WTC11 (cell line): ENCODE measurements at regions not wholly inside any gene's neighbourhood (a gene's known extent, or its start where the extent isn't known, plus 50 kb on each side); places are given as distances from the start of the nearest gene placed in this dataset.

Source experiments
- ATAC-seq: fragments of 200-7000 bp; cut with Tn5 transposase; 2 replicates; pipeline ENCODE4 v1.10.0; 2021; ENCODE audit warnings: mild to moderate bottlenecking, moderate library complexity
- CTCF ChIA-PET: fragments of 300-600 bp; sonication (Branson Sonifier 250); formaldehyde crosslinking; loops from one replicate; lab custom pipeline; 2021; ENCODE audit warnings: antibody characterized with exemption; lab: Charles Lee
- POLR2A ChIA-PET: fragments of 350-600 bp; sonication (Branson Sonifier 250); formaldehyde crosslinking; loops from one replicate; lab custom pipeline; 2021; ENCODE audit warnings: antibody characterized with exemption; lab: Charles Lee
- DNase-seq: peaks from one replicate; pipeline ENCODE4 v3.0.0; 2021; ENCODE audit warnings: low spot score
- H3K27ac Mint-ChIP-seq: 2 replicates; pipeline ENCODE4 v1.8.0; 2021; ENCODE audit warnings: mixed read lengths
- H3K27me3 Mint-ChIP-seq: 2 replicates; pipeline ENCODE4 v1.8.0; 2021; ENCODE audit warnings: low read depth, mild to moderate bottlenecking, moderate library complexity, mixed read lengths
- H3K36me3 Mint-ChIP-seq: 2 replicates; pipeline ENCODE4 v1.8.0; 2021; ENCODE audit warnings: mixed read lengths
- H3K4me1 Mint-ChIP-seq: 2 replicates; pipeline ENCODE4 v1.8.0; 2022; ENCODE audit warnings: mixed read lengths
- H3K4me3 Mint-ChIP-seq: 2 replicates; pipeline ENCODE4 v1.8.0; 2021; ENCODE audit warnings: mild to moderate bottlenecking, moderate library complexity, mixed read lengths
- H3K9me3 Mint-ChIP-seq: 2 replicates; pipeline ENCODE4 v1.8.0; 2021; ENCODE audit warnings: mixed read lengths
- ATF2 ChIP-seq: sonication (generic); formaldehyde crosslinking; IDR thresholded peaks from 2 replicates; pipeline ENCODE4 v1.8.1; 2022; ENCODE audit warnings: low read depth, missing genetic modification reagents, borderline replicate concordance
- CREM ChIP-seq: sonication (generic); formaldehyde crosslinking; IDR thresholded peaks from 2 replicates; pipeline ENCODE4 v1.8.1; 2022; ENCODE audit warnings: mild to moderate bottlenecking, missing genetic modification reagents, moderate library complexity
- ELF4 ChIP-seq: sonication (generic); formaldehyde crosslinking; IDR thresholded peaks from 2 replicates; pipeline ENCODE4 v1.8.1; 2022; ENCODE audit warnings: low read depth, mild to moderate bottlenecking, moderate library complexity, missing genetic modification reagents
- ETV6 ChIP-seq: sonication (generic); formaldehyde crosslinking; IDR thresholded peaks from 2 replicates; pipeline ENCODE4 v1.8.1; 2022; ENCODE audit warnings: mild to moderate bottlenecking, missing genetic modification reagents
- GABPB1 ChIP-seq: sonication (generic); formaldehyde crosslinking; IDR thresholded peaks from 2 replicates; pipeline ENCODE4 v1.8.1; 2023; ENCODE audit warnings: mild to moderate bottlenecking, missing genetic modification reagents
- GRHL2 ChIP-seq: fragments of 250-450 bp; sonication (Bioruptor Pico); IDR thresholded peaks from 2 replicates; pipeline ENCODE4 v1.8.0; 2022; ENCODE audit warnings: mild to moderate bottlenecking, moderate library complexity; ENCODE audit not compliant: insufficient replicate concordance, severe bottlenecking
- GTF2I ChIP-seq: fragments of 250-450 bp; sonication (Bioruptor Pico); conservative IDR thresholded peaks from 2 replicates; pipeline ENCODE4 v1.4.0; 2021; ENCODE audit warnings: mild to moderate bottlenecking
- HMGA2 ChIP-seq: fragments of 250-450 bp; sonication (Bioruptor Pico); IDR thresholded peaks from 2 replicates; pipeline ENCODE4 v1.4.0; 2021; ENCODE audit warnings: mild to moderate bottlenecking, moderate library complexity
- IRF2 ChIP-seq: sonication (generic); formaldehyde crosslinking; IDR thresholded peaks from 2 replicates; pipeline ENCODE4 v1.8.0; 2022; ENCODE audit warnings: low read depth, missing genetic modification reagents, borderline replicate concordance
- MYBL2 ChIP-seq: sonication (generic); formaldehyde crosslinking; IDR thresholded peaks from 2 replicates; pipeline ENCODE4 v1.8.1; 2023; ENCODE audit warnings: mild to moderate bottlenecking, moderate library complexity, missing genetic modification reagents
- NFATC4 ChIP-seq: fragments of 250-450 bp; sonication (Bioruptor Pico); IDR thresholded peaks from 2 replicates; pipeline ENCODE4 v1.9.0; 2021; ENCODE audit warnings: mild to moderate bottlenecking
- NR1H2 ChIP-seq: sonication (generic); formaldehyde crosslinking; IDR thresholded peaks from 2 replicates; pipeline ENCODE4 v1.9.0; 2021; ENCODE audit warnings: mild to moderate bottlenecking, moderate library complexity, missing genetic modification reagents
- NR2C2 ChIP-seq: sonication (generic); formaldehyde crosslinking; IDR thresholded peaks from 2 replicates; pipeline ENCODE4 v1.8.0; 2022; ENCODE audit warnings: mild to moderate bottlenecking, missing genetic modification reagents
- RELA ChIP-seq: sonication (generic); formaldehyde crosslinking; IDR thresholded peaks from 2 replicates; pipeline ENCODE4 v1.8.1; 2022; ENCODE audit warnings: missing genetic modification reagents, mild to moderate bottlenecking, borderline replicate concordance
- RORB ChIP-seq: fragments of 250-450 bp; sonication (Bioruptor Pico); IDR thresholded peaks from 2 replicates; pipeline ENCODE4 v1.9.0; 2021; ENCODE audit warnings: mild to moderate bottlenecking
- SMAD3 ChIP-seq: sonication (generic); formaldehyde crosslinking; IDR thresholded peaks from 2 replicates; pipeline ENCODE4 v1.8.0; 2022; ENCODE audit warnings: missing genetic modification reagents, mild to moderate bottlenecking, borderline replicate concordance
- TEAD4 ChIP-seq: sonication (generic); formaldehyde crosslinking; IDR thresholded peaks from 2 replicates; pipeline ENCODE4 v1.8.0; 2022; ENCODE audit warnings: mild to moderate bottlenecking, missing genetic modification reagents
- ZNF263 ChIP-seq: sonication (generic); formaldehyde crosslinking; IDR thresholded peaks from 2 replicates; pipeline ENCODE4 v1.8.1; 2022; ENCODE audit warnings: low read depth, mild to moderate bottlenecking, moderate library complexity, missing genetic modification reagents
- ZNF416 ChIP-seq: fragments of 250-450 bp; sonication (Bioruptor Pico); IDR thresholded peaks from 2 replicates; pipeline ENCODE4 v1.9.0; 2021; ENCODE audit warnings: mild to moderate bottlenecking, inconsistent platforms
- ZNF423 ChIP-seq: fragments of 250-450 bp; sonication (Bioruptor Pico); IDR thresholded peaks from 2 replicates; pipeline ENCODE4 v2.1.2; 2022; ENCODE audit warnings: mild to moderate bottlenecking, moderate library complexity
- TF ChIP-seq, protein P1 (sequence below): sonication (generic); formaldehyde crosslinking; IDR thresholded peaks from 2 replicates; pipeline ENCODE4 v1.8.1; 2022; ENCODE audit warnings: low read depth, mild to moderate bottlenecking, moderate library complexity, missing genetic modification reagents, borderline replicate concordance
- TF ChIP-seq, protein P2 (sequence below): sonication (generic); formaldehyde crosslinking; IDR thresholded peaks from 2 replicates; pipeline ENCODE4 v1.8.1; 2022; ENCODE audit warnings: mild to moderate bottlenecking, missing genetic modification reagents, moderate library complexity, borderline replicate concordance
- TF ChIP-seq, protein P3 (sequence below): sonication (generic); formaldehyde crosslinking; IDR thresholded peaks from 2 replicates; pipeline ENCODE4 v1.8.1; 2023; ENCODE audit warnings: mild to moderate bottlenecking, missing genetic modification reagents, moderate library complexity
- TF ChIP-seq, protein P4 (sequence below): sonication (generic); formaldehyde crosslinking; IDR thresholded peaks from 2 replicates; pipeline ENCODE4 v1.8.1; 2022; ENCODE audit warnings: missing genetic modification reagents, borderline replicate concordance
- TF ChIP-seq, protein P5 (sequence below): fragments of 250-450 bp; sonication (Bioruptor Pico); IDR thresholded peaks from 2 replicates; pipeline ENCODE4 v1.8.0; 2021; ENCODE audit warnings: mild to moderate bottlenecking
- TF ChIP-seq, protein P6 (sequence below): sonication (generic); formaldehyde crosslinking; IDR thresholded peaks from 2 replicates; pipeline ENCODE4 v1.8.0; 2022; ENCODE audit warnings: mild to moderate bottlenecking, missing genetic modification reagents

- TF ChIP-seq, protein P1, sequence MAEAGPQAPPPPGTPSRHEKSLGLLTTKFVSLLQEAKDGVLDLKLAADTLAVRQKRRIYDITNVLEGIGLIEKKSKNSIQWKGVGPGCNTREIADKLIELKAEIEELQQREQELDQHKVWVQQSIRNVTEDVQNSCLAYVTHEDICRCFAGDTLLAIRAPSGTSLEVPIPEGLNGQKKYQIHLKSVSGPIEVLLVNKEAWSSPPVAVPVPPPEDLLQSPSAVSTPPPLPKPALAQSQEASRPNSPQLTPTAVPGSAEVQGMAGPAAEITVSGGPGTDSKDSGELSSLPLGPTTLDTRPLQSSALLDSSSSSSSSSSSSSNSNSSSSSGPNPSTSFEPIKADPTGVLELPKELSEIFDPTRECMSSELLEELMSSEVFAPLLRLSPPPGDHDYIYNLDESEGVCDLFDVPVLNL (CRISPR knock-in tag), result no peak
- TF ChIP-seq ZNF416 (CRISPR knock-in tag) (no peak), ETV6 (no peak)
Observed at GRCh38 chr2:18065249-18065648, 186.8 kb downstream of the KCNS3 start (continued).

DNA sequence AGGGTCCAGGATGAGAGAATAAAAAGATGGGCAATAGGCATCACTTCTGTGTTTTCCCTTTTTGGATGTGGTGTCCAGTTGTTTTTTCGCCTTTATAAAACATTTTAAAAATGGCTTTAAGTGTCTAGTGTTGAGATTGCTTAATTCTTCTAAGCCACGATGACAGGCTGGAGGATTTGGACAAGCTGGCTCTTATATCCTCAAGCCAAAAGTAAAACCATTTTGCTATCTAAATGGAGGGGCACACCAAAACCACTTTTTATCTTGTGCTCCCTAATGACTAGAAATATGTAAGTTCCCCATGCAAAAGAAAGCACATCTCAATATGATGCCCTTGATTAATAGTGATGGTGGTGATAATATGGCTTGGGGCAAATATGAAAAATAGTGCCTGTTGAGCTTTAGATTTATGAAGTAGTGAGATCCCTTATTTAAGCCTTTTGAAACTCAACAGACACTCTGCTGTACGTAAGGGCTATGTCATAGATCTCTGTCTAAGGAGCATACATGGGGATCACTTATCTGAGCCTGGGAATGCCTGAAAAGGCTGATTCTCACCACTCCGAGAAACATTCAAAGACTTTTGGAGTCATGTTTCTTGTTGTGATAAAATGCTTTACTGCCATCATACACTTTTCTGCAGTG lies 185.5 kb downstream of the KCNS3 start:
- no peak overlapping the region for H3K4me3 Mint-ChIP-seq
- CTCF ChIA-PET, result no interaction called here
- DNase-seq, result no peak

DNA sequence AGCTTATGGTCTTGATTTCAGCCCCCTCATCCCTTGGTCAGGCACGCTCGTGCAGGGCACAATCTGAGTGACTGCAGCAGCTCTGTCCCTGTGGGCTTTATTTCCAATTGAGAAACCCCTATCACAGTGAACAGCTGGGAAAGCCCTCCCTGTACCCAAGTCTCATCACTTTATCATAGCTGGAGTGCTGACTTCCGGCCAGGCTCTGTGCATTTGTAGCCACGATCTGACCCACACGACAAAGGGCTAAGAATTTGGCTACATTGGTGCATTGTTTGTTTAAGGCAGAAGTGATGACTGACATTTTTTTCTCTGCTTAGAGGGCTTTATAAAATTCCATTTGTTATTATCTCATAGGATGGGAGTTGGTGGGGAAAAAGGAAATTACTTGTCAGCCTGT lies 184.4 kb downstream of the KCNS3 start:
- Mint-ChIP-seq H3K27ac (no peak overlapping the region), H3K36me3 (no peaks in the 10 kb centered on the region), H3K27me3 (no peaks in the 10 kb centered on the region; the same call in 1 of the 2 replicates), H3K4me3 (no peak overlapping the region), H3K9me3 (no peaks in the 10 kb centered on the region), H3K4me1 (peaks cover 12% of the 10 kb centered on the region)
- no peak for DNase-seq
- ATAC-seq, result no peak
- CTCF ChIA-PET, result no interaction called here
- POLR2A ChIA-PET, result no interaction called here
- TF ChIP-seq GABPB1 (CRISPR knock-in tag) (no peak), RORB (no peak), IRF2 (CRISPR knock-in tag) (no peak), NR2C2 (CRISPR knock-in tag) (no peak), ATF2 (no peak), ZNF423 (no peak), NR1H2 (CRISPR knock-in tag) (no peak), SMAD3 (no peak), GRHL2 (CRISPR knock-in tag) (no peak), TEAD4 (no peak), NFATC4 (no peak), CREM (CRISPR knock-in tag) (no peak), RELA (CRISPR knock-in tag) (no peak)
- TF ChIP-seq, protein P2, sequence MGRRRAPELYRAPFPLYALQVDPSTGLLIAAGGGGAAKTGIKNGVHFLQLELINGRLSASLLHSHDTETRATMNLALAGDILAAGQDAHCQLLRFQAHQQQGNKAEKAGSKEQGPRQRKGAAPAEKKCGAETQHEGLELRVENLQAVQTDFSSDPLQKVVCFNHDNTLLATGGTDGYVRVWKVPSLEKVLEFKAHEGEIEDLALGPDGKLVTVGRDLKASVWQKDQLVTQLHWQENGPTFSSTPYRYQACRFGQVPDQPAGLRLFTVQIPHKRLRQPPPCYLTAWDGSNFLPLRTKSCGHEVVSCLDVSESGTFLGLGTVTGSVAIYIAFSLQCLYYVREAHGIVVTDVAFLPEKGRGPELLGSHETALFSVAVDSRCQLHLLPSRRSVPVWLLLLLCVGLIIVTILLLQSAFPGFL (CRISPR knock-in tag), result no peak
- TF ChIP-seq, protein P3, sequence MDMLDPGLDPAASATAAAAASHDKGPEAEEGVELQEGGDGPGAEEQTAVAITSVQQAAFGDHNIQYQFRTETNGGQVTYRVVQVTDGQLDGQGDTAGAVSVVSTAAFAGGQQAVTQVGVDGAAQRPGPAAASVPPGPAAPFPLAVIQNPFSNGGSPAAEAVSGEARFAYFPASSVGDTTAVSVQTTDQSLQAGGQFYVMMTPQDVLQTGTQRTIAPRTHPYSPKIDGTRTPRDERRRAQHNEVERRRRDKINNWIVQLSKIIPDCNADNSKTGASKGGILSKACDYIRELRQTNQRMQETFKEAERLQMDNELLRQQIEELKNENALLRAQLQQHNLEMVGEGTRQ (CRISPR knock-in tag), result no peak

More for the DNA sequence above, 185.5 kb downstream of the KCNS3 start:
- ATAC-seq, result no peak
- no peak for TF ChIP-seq GTF2I
- no peak for TF ChIP-seq ELF4 (CRISPR knock-in tag)
- TF ChIP-seq, protein P4, sequence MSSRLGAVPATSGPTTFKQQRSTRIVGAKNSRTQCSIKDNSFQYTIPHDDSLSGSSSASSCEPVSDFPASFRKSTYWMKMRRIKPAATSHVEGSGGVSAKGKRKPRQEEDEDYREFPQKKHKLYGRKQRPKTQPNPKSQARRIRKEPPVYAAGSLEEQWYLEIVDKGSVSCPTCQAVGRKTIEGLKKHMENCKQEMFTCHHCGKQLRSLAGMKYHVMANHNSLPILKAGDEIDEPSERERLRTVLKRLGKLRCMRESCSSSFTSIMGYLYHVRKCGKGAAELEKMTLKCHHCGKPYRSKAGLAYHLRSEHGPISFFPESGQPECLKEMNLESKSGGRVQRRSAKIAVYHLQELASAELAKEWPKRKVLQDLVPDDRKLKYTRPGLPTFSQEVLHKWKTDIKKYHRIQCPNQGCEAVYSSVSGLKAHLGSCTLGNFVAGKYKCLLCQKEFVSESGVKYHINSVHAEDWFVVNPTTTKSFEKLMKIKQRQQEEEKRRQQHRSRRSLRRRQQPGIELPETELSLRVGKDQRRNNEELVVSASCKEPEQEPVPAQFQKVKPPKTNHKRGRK (CRISPR knock-in tag), result no peak
- no peak for TF ChIP-seq HMGA2 (CRISPR knock-in tag)
- TF ChIP-seq SMAD3, result no peak
- TF ChIP-seq, protein P5, sequence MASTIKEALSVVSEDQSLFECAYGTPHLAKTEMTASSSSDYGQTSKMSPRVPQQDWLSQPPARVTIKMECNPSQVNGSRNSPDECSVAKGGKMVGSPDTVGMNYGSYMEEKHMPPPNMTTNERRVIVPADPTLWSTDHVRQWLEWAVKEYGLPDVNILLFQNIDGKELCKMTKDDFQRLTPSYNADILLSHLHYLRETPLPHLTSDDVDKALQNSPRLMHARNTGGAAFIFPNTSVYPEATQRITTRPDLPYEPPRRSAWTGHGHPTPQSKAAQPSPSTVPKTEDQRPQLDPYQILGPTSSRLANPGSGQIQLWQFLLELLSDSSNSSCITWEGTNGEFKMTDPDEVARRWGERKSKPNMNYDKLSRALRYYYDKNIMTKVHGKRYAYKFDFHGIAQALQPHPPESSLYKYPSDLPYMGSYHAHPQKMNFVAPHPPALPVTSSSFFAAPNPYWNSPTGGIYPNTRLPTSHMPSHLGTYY (CRISPR knock-in tag), result no peak
- no peak for TF ChIP-seq ZNF263 (CRISPR knock-in tag)
- no peak for TF ChIP-seq MYBL2 (CRISPR knock-in tag)
- TF ChIP-seq, protein P6, sequence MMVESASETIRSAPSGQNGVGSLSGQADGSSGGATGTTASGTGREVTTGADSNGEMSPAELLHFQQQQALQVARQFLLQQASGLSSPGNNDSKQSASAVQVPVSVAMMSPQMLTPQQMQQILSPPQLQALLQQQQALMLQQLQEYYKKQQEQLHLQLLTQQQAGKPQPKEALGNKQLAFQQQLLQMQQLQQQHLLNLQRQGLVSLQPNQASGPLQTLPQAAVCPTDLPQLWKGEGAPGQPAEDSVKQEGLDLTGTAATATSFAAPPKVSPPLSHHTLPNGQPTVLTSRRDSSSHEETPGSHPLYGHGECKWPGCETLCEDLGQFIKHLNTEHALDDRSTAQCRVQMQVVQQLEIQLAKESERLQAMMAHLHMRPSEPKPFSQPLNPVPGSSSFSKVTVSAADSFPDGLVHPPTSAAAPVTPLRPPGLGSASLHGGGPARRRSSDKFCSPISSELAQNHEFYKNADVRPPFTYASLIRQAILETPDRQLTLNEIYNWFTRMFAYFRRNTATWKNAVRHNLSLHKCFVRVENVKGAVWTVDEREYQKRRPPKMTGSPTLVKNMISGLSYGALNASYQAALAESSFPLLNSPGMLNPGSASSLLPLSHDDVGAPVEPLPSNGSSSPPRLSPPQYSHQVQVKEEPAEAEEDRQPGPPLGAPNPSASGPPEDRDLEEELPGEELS (CRISPR knock-in tag), result no peak
- TF ChIP-seq NR2C2 (CRISPR knock-in tag), result no peak
- H3K27me3 Mint-ChIP-seq, result no peaks in the 10 kb centered on the region; the same call in 1 of the 2 replicates
- H3K9me3 Mint-ChIP-seq, result no peaks in the 10 kb centered on the region
- no peak overlapping the region for H3K27ac Mint-ChIP-seq
- H3K36me3 Mint-ChIP-seq, result no peaks in the 10 kb centered on the region
- POLR2A ChIA-PET, result no interaction called here
- peaks cover 17% of the 10 kb centered on the region for H3K4me1 Mint-ChIP-seq
